GM18867 (cell line): ENCODE measurements at regions not wholly inside any gene's neighbourhood (a gene's known extent, or its start where the extent isn't known, plus 50 kb on each side); places are given as distances from the start of the nearest gene placed in this dataset.

Experiments
- ATAC-seq: cut with Tn5 transposase; IDR thresholded peaks from one replicate; pipeline ENCODE4 v1.9.1; 2021; ENCODE audit warnings: mild to moderate bottlenecking, moderate library complexity; ENCODE audit not compliant: unreplicated experiment

GRCh38 chr2:207401338-207401737, 128.4 kb upstream of the CREB1 start:
- no peak for ATAC-seq

GRCh38 chr2:207403141-207403540, 126.6 kb upstream of the CREB1 start:
- no peak for ATAC-seq

- ATAC-seq: no peak
Observed at GRCh38 chr2:207403950-207404349, 125.8 kb upstream of the CREB1 start.

GRCh38 chr2:207405150-207405549, 124.6 kb upstream of the CREB1 start:
- no peak for ATAC-seq

GRCh38 chr2:207408086-207408794, 121.5 kb upstream of the CREB1 start:
- peak; percentile 98 for ATAC-seq

GRCh38 chr2:207409517-207409916, 120.2 kb upstream of the CREB1 start:
- no peak for ATAC-seq

- no peak for ATAC-seq
Observed at GRCh38 chr2:207412787-207413310, 116.9 kb upstream of the CREB1 start.

- no peak for ATAC-seq
Observed at GRCh38 chr2:207413376-207413907, 116.3 kb upstream of the CREB1 start.

- no peak for ATAC-seq
Observed at GRCh38 chr2:207416111-207416510, 113.7 kb upstream of the CREB1 start.

- no peak for ATAC-seq
Observed at GRCh38 chr2:207416900-207417299, 112.9 kb upstream of the CREB1 start.

GRCh38 chr2:207417301-207417718, 112.5 kb upstream of the CREB1 start:
- no peak for ATAC-seq

GRCh38 chr2:207418419-207418818, 111.3 kb upstream of the CREB1 start:
- no peak for ATAC-seq

GRCh38 chr2:207419331-207419730, 110.4 kb upstream of the CREB1 start:
- ATAC-seq: no peak

GRCh38 chr2:207421671-207422070, 108.1 kb upstream of the CREB1 start:
- ATAC-seq: no peak

- no peak for ATAC-seq
Observed at GRCh38 chr2:207422380-207422779, 107.4 kb upstream of the CREB1 start.

- ATAC-seq: peak; percentile 98
Observed at GRCh38 chr2:207423886-207424285, 105.9 kb upstream of the CREB1 start.

- no peak for ATAC-seq
Observed at GRCh38 chr2:207427986-207428385, 101.8 kb upstream of the CREB1 start.

GRCh38 chr2:207428573-207428972, 101.2 kb upstream of the CREB1 start:
- no peak for ATAC-seq

- ATAC-seq: no peak
Observed at GRCh38 chr2:207432453-207432852, 97.3 kb upstream of the CREB1 start.

- ATAC-seq: no peak
Observed at GRCh38 chr2:207434306-207434705, 95.5 kb upstream of the CREB1 start.

- ATAC-seq: no peak
Observed at GRCh38 chr2:207434899-207435465, 94.8 kb upstream of the CREB1 start.

- no peak for ATAC-seq
Observed at GRCh38 chr2:207437136-207437523, 92.6 kb upstream of the CREB1 start.
